ENCODE measurements at regions not wholly inside any gene's neighbourhood (a gene's known extent, or its start where the extent isn't known, plus 50 kb on each side); places are given as distances from the start of the nearest gene placed in this dataset.

GRCh38 chr6:165229216-165229615 is 80.2 kb downstream of the C6orf118 start:
- Histone ChIP-seq H3K9me3 (no peaks in the 10 kb centered on the region), H3K36me3 (ENCODE audit: control insufficient read depth, insufficient read depth, low read length) (no peaks in the 10 kb centered on the region), H3K4me3 (ENCODE audit: low read depth, low read length) (no peak overlapping the region), H3K27me3 (replicated peaks; ENCODE audit: control insufficient read depth, insufficient read depth, low read length) (no peaks in the 10 kb centered on the region), H3K4me1 (no peaks in the 10 kb centered on the region)
- TF ChIP-seq, protein P1, sequence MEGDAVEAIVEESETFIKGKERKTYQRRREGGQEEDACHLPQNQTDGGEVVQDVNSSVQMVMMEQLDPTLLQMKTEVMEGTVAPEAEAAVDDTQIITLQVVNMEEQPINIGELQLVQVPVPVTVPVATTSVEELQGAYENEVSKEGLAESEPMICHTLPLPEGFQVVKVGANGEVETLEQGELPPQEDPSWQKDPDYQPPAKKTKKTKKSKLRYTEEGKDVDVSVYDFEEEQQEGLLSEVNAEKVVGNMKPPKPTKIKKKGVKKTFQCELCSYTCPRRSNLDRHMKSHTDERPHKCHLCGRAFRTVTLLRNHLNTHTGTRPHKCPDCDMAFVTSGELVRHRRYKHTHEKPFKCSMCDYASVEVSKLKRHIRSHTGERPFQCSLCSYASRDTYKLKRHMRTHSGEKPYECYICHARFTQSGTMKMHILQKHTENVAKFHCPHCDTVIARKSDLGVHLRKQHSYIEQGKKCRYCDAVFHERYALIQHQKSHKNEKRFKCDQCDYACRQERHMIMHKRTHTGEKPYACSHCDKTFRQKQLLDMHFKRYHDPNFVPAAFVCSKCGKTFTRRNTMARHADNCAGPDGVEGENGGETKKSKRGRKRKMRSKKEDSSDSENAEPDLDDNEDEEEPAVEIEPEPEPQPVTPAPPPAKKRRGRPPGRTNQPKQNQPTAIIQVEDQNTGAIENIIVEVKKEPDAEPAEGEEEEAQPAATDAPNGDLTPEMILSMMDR (IDR thresholded peaks at IDR 0.05; ENCODE audit: insufficient read depth in 1 of 2, low read depth in 1 of 2, low read length in 1 of 2, severe bottlenecking in 1 of 2, unreplicated experiment in 1 of 2) = no peak
- H3K36me3 Mint-ChIP-seq (ENCODE audit: insufficient read depth, unreplicated experiment) = no peaks in the 10 kb centered on the region
- ChIA-PET POLR2A (no interaction called here), CTCF (no interaction called here)
- H3K27ac Mint-ChIP-seq (ENCODE audit: unreplicated experiment) = no peak overlapping the region
- no peak for DNase-seq
- H3K4me1 Mint-ChIP-seq (ENCODE audit: low read depth, unreplicated experiment) = no peaks in the 10 kb centered on the region
- H3K27me3 Mint-ChIP-seq (ENCODE audit: insufficient read depth, unreplicated experiment) = no peaks in the 10 kb centered on the region
- H3K9me3 Mint-ChIP-seq (ENCODE audit: unreplicated experiment) = peaks cover 12% of the 10 kb centered on the region
- intact Hi-C loops (cut with micrococcal nuclease; ENCODE audit: unreplicated experiment) = no loop called here
- H3K4me3 Mint-ChIP-seq (ENCODE audit: unreplicated experiment) = no peak overlapping the region
- no TSS peak for BruUV-seq (replicated peaks)

DNA sequence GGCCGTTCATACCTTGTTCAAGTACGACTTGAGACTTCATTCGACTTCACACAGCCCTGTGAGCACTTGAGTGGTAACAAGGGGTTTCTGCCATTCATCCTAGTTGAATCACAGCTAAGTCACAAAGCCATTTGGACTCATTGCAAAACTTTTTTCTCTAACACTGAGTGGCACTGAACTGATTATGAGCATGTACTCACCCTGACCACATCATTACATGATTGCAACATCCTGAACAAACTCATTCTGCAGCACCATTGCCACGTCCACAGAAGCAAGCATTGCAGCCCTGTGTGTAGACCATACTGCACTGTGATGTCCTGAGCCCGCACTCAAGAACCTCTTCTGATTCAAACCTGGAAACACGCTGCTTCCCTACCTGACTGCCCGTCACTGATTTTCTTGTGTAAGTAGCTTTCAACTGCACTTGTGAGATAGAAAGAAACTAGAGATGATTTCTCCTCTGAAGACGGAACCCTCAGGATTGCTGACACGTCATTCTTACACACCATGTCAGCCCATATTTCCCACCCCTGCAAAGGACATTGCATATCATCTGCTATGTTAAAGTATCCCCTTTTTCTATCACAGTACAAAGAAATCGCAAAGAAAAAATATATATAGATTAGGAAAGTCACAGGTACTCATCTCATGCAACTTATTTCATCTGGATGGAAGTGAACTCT is 81.6 kb downstream of the C6orf118 start:
- Mint-ChIP-seq H3K4me1 (ENCODE audit: low read depth, unreplicated experiment) (no peaks in the 10 kb centered on the region), H3K9me3 (ENCODE audit: unreplicated experiment) (peaks cover 19% of the 10 kb centered on the region), H3K27me3 (ENCODE audit: insufficient read depth, unreplicated experiment) (no peaks in the 10 kb centered on the region), H3K36me3 (ENCODE audit: insufficient read depth, unreplicated experiment) (no peaks in the 10 kb centered on the region), H3K27ac (ENCODE audit: unreplicated experiment) (no peak overlapping the region), H3K4me3 (ENCODE audit: unreplicated experiment) (no peak overlapping the region)
- Histone ChIP-seq H3K4me3 (ENCODE audit: low read depth, low read length) (no peak overlapping the region), H3K4me1 (no peaks in the 10 kb centered on the region), H3K9me3 (no peaks in the 10 kb centered on the region), H3K27me3 (replicated peaks; ENCODE audit: control insufficient read depth, insufficient read depth, low read length) (no peaks in the 10 kb centered on the region), H3K36me3 (ENCODE audit: control insufficient read depth, insufficient read depth, low read length) (no peaks in the 10 kb centered on the region)
- TF ChIP-seq, protein P1 (IDR thresholded peaks at IDR 0.05; ENCODE audit: insufficient read depth in 1 of 2, low read depth in 1 of 2, low read length in 1 of 2, severe bottlenecking in 1 of 2, unreplicated experiment in 1 of 2) = no peak
- CTCF ChIA-PET = no interaction called here
- POLR2A ChIA-PET = no interaction called here
- BruUV-seq (replicated peaks) = no TSS peak
- intact Hi-C loops (cut with micrococcal nuclease; ENCODE audit: unreplicated experiment) = no loop called here
- no peak for DNase-seq

DNA sequence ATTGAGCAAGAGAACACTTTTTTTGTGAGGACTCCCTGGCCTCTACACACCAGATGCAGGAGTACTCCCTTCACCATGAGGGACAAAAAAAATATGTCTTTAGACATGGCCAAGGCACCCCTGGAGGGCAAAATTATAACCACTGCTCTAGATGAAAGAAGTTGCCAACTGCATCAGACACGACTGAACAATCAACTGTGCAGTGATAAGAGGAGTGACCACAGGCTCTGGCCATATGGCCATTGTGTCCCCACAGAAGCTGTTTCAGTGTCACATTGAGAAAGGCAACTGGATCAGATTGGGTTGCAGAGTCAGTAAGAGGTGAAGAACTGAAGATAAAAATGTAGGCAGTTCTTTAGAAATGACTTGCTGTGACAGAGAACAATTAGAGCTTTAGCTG is 85.7 kb downstream of the C6orf118 start:
- H3K36me3 Mint-ChIP-seq (ENCODE audit: insufficient read depth, unreplicated experiment) = no peaks in the 10 kb centered on the region
- no peaks in the 10 kb centered on the region for H3K4me1 Mint-ChIP-seq (ENCODE audit: low read depth, unreplicated experiment)
- intact Hi-C loops (cut with micrococcal nuclease; ENCODE audit: unreplicated experiment) = no loop called here
- no TSS peak for BruUV-seq (replicated peaks)
- ChIA-PET POLR2A (no interaction called here), CTCF (no interaction called here)
- Histone ChIP-seq H3K27me3 (replicated peaks; ENCODE audit: control insufficient read depth, insufficient read depth, low read length) (no peaks in the 10 kb centered on the region), H3K9me3 (no peaks in the 10 kb centered on the region), H3K36me3 (ENCODE audit: control insufficient read depth, insufficient read depth, low read length) (no peaks in the 10 kb centered on the region), H3K4me3 (ENCODE audit: low read depth, low read length) (no peak overlapping the region), H3K4me1 (no peaks in the 10 kb centered on the region)
- H3K4me3 Mint-ChIP-seq (ENCODE audit: unreplicated experiment) = no peak overlapping the region
- no peaks in the 10 kb centered on the region for H3K27me3 Mint-ChIP-seq (ENCODE audit: insufficient read depth, unreplicated experiment)
- TF ChIP-seq, protein P1 (IDR thresholded peaks at IDR 0.05; ENCODE audit: insufficient read depth in 1 of 2, low read depth in 1 of 2, low read length in 1 of 2, severe bottlenecking in 1 of 2, unreplicated experiment in 1 of 2) = no peak
- no peak for DNase-seq
- peaks cover 19% of the 10 kb centered on the region for H3K9me3 Mint-ChIP-seq (ENCODE audit: unreplicated experiment)
- no peak overlapping the region for H3K27ac Mint-ChIP-seq (ENCODE audit: unreplicated experiment)

All from Caco-2 (cell line).